Natural killer cell treated with Interleukin-12 subunit alpha and Interleukin-12 subunit beta and Interleukin-15 and Interleukin-18, amount 100 ng/mL, for 72 hours (primary cell): ENCODE measurements at regions not wholly inside any gene's neighbourhood (a gene's known extent, or its start where the extent isn't known, plus 50 kb on each side); places are given as distances from the start of the nearest gene placed in this dataset.
A peak's percentile ranks its signal among the peaks of the same experiment; 100 is the strongest.

Experiments used
- ATAC-seq, 2 donors: fragments of 150-1000 bp; cut with Tn5 transposase in 1 of 2; sonication (Bioruptor Pico), chemical (Tn5 transposase) in 1 of 2; 2 replicates each; pipeline ENCODE4 v1.10.0; 2021
- DNase-seq: peaks from one replicate; pipeline ENCODE4 v3.0.0; 2022; ENCODE audit warnings: low spot score
- H3K27ac Mint-ChIP-seq, 2 donors: 1 replicate in 1 of 2; 2 replicates in 1 of 2; pipeline ENCODE4 v1.8.0; 2022; ENCODE audit warnings: mixed read lengths in 2 of 2, mild to moderate bottlenecking in 1 of 2, moderate library complexity in 1 of 2
- H3K27me3 Mint-ChIP-seq, 2 donors: 1 replicate in 1 of 2; 2 replicates in 1 of 2; pipeline ENCODE4 v1.8.0; 2022; ENCODE audit warnings: mixed read lengths in 2 of 2
- H3K36me3 Mint-ChIP-seq: one replicate; pipeline ENCODE4 v1.8.0; 2022; ENCODE audit warnings: mixed read lengths
- H3K4me1 Mint-ChIP-seq, 2 donors: 1 replicate in 1 of 2; 2 replicates in 1 of 2; pipeline ENCODE4 v1.8.0; 2022; ENCODE audit warnings: low read depth in 2 of 2, mixed read lengths in 2 of 2, mild to moderate bottlenecking in 1 of 2
- H3K4me3 Mint-ChIP-seq: one replicate; pipeline ENCODE4 v1.8.0; 2022; ENCODE audit warnings: mixed read lengths
- H3K9me3 Mint-ChIP-seq: 2 replicates; pipeline ENCODE4 v1.8.0; 2022; ENCODE audit warnings: mixed read lengths

GRCh38 chr5:135243556-135244285 is 155.3 kb downstream of the MACROH2A1 start:
- Mint-ChIP-seq H3K4me3 (no peak overlapping the region), H3K9me3 (no peaks in the 10 kb centered on the region), H3K4me1 (no peaks in the 10 kb centered on the region), H3K36me3 (no peaks in the 10 kb centered on the region), H3K27ac (no peak overlapping the region), H3K27me3 (peaks cover 0 to 3% of the 10 kb centered on the region in 2 donors)
- ATAC-seq (no peak), DNase-seq (no peak)

GRCh38 chr5:135242866-135243555 is 156.0 kb downstream of the MACROH2A1 start:
- no peak overlapping the region for H3K27ac Mint-ChIP-seq
- ATAC-seq (no peak), DNase-seq (peak; percentile 25)
- no peaks in the 10 kb centered on the region for H3K4me1 Mint-ChIP-seq
- H3K36me3 Mint-ChIP-seq = no peaks in the 10 kb centered on the region
- no peaks in the 10 kb centered on the region for H3K9me3 Mint-ChIP-seq
- H3K4me3 Mint-ChIP-seq = no peak overlapping the region
- peaks cover 0 to 3% of the 10 kb centered on the region in 2 donors for H3K27me3 Mint-ChIP-seq

DNA sequence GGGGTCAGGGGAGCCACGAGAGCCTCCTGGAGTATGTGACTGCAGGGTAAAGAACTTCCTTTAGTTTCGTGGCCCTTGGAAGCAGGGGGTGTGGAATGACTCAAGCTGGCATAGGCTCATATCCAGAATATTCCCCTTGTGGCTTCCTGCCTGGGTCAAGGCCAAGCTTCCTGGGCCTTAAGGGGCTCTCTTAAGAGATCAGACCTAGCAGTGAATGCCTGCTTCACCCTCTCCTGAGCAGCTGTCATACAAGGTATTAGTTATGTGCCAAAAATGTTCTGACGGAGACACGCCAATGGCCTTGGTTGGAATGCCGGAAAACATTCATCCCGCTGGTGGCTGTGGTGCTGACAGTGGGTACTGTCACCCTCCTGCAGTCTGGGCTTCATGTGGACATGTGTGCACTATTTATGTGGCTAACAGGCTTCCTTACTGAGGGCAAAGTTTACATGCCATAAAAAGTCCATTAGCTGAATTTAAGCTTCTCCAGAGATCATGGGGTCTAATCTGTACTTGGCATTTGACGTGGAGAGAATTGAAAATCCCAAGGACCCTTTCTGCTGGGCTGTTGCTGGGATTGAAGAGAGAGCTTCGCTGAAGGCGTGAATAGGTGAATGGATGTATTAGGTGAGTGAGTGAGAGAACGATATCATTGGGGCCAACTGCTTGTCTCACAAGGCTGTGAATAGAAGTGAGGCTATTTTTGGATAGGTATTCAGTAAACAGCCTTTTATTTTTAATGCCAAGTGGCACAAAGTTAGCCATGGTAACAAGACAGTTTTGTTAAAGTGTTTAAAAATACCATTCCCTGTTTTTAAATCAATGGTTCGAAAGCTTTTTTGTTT is 156.8 kb downstream of the MACROH2A1 start:
- Mint-ChIP-seq H3K4me1 (no peaks in the 10 kb centered on the region), H3K4me3 (no peak overlapping the region), H3K27me3 (peaks cover 0 to 3% of the 10 kb centered on the region in 2 donors), H3K9me3 (no peaks in the 10 kb centered on the region), H3K27ac (no peak overlapping the region), H3K36me3 (no peaks in the 10 kb centered on the region)
- DNase-seq = peak; percentile 8
- no peak for ATAC-seq

- no peaks in the 10 kb centered on the region for H3K4me1 Mint-ChIP-seq
- DNase-seq (peak; percentile 44), ATAC-seq (no peak)
- H3K36me3 Mint-ChIP-seq = no peaks in the 10 kb centered on the region
- H3K27me3 Mint-ChIP-seq = peaks cover 0 to 3% of the 10 kb centered on the region in 2 donors
- no peak overlapping the region for H3K27ac Mint-ChIP-seq
- H3K4me3 Mint-ChIP-seq = no peak overlapping the region
- H3K9me3 Mint-ChIP-seq = no peaks in the 10 kb centered on the region
Observed at GRCh38 chr5:135241536-135241935, 157.5 kb downstream of the MACROH2A1 start.

DNA sequence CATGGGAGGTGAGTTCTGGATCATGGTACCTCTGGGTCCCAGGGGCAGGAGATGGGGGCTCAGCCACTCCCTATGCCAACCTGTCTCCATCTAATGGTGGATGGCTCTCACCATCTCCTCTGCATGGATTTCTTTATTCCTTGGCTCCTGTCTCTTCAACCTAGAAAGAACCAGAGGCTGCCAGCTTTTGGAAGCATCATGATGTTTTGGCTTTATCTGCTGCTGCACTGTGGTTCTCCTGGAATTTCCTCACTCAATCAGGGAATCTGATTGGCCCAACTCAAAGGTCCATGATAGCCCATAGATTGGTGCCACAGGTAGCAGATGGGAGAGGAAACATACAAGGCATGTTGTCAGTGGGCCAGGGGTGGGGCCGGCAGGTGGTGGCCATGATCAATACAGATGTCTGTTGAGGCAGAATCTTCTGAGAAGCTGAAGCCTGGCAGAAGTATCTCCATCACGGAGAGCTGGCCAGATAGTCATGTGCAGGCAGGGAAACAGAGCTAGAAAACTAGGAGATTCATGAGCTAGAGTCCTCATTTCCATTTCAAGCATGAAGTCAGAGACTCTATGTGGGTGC is 158.2 kb downstream of the MACROH2A1 start:
- peak; percentile 18 for DNase-seq
- Mint-ChIP-seq H3K9me3 (no peaks in the 10 kb centered on the region), H3K36me3 (no peaks in the 10 kb centered on the region), H3K27me3 (peaks cover 0 to 2% of the 10 kb centered on the region in 2 donors), H3K4me1 (no peaks in the 10 kb centered on the region), H3K27ac (no peak overlapping the region), H3K4me3 (no peak overlapping the region)
- ATAC-seq = no peak

DNA sequence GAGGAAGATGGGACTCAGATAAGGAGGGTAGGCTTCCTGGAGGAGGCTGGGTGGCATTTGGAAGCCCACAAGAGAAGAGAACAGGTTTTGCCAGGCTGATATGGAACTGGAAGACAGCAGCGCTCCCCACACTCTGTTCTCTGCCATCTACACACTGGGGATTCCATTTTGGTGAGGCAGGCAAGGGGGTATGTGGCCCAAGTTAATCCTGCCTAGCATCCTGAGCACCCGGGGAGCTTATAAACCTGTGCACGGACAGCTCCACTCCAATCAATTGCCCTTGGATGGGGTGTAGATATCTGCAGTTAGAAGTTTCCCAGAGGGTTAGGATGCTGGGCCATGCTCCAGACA is 158.8 kb downstream of the MACROH2A1 start:
- H3K36me3 Mint-ChIP-seq = no peaks in the 10 kb centered on the region
- no peak for ATAC-seq
- no peaks in the 10 kb centered on the region for H3K27me3 Mint-ChIP-seq
- no peaks in the 10 kb centered on the region for H3K4me1 Mint-ChIP-seq
- DNase-seq = no peak
- H3K9me3 Mint-ChIP-seq = no peaks in the 10 kb centered on the region
- no peak overlapping the region for H3K4me3 Mint-ChIP-seq
- no peak overlapping the region for H3K27ac Mint-ChIP-seq

DNA sequence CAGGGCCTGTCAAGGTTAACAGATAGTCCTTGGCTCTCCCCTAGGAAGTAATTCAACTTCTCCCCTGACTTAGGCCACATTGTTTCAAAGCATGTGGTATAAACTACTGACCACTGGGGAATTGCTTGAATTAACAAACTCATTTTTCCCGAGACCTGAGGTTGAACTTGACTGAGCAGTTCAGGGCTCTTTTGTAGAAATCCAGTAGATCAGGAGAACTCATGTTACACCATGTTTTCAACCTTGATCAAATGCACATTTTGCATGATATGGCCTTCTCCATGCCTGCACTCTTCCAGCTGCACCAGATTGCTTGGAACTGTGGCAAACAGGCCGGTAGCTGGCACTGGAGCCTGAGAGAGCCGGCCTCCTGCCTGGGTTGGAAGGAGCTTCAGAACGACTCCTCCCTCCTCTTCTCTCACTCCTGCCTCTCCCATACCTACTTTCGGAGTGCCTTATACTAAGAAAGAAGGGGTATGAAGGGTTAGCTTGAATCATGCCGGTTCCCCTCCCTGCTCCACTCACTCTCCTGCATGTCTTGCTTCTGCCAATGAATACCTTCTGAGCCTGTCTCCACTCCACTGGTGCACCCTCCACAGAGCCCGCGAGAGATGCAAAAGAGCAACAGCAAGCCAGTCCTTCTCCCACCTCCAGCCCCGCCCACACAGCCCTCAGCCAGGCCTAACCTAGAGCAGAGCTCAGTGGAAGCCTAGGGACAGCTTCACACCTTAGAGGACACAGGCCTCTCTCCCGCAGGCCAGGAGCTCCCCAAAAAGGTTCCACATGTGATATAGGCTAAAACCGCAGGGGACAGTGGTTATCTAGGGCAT is 159.4 kb downstream of the MACROH2A1 start:
- ATAC-seq (no peak), DNase-seq (peak; percentile 38)
- H3K4me1 Mint-ChIP-seq = no peaks in the 10 kb centered on the region
- no peaks in the 10 kb centered on the region for H3K27me3 Mint-ChIP-seq
- H3K27ac Mint-ChIP-seq = no peak overlapping the region
- H3K4me3 Mint-ChIP-seq = no peak overlapping the region
- H3K36me3 Mint-ChIP-seq = no peaks in the 10 kb centered on the region
- no peaks in the 10 kb centered on the region for H3K9me3 Mint-ChIP-seq

GRCh38 chr5:135238622-135239452 is 160.2 kb downstream of the MACROH2A1 start:
- H3K4me1 Mint-ChIP-seq = no peaks in the 10 kb centered on the region
- no peaks in the 10 kb centered on the region for H3K27me3 Mint-ChIP-seq
- no peak overlapping the region for H3K4me3 Mint-ChIP-seq
- no peak overlapping the region for H3K27ac Mint-ChIP-seq
- no peaks in the 10 kb centered on the region for H3K9me3 Mint-ChIP-seq
- ATAC-seq = no peak
- peak; percentile 3 for DNase-seq
- no peaks in the 10 kb centered on the region for H3K36me3 Mint-ChIP-seq

- DNase-seq (peak; percentile 18), ATAC-seq (no peak)
- Mint-ChIP-seq H3K9me3 (no peaks in the 10 kb centered on the region), H3K4me3 (no peak overlapping the region), H3K27me3 (peaks cover 0 to 3% of the 10 kb centered on the region in 2 donors), H3K27ac (no peak overlapping the region), H3K4me1 (no peaks in the 10 kb centered on the region), H3K36me3 (no peaks in the 10 kb centered on the region)
Observed at GRCh38 chr5:135237748-135238103, 161.3 kb downstream of the MACROH2A1 start.

- no peak overlapping the region for H3K4me3 Mint-ChIP-seq
- H3K4me1 Mint-ChIP-seq = no peaks in the 10 kb centered on the region
- H3K27me3 Mint-ChIP-seq = peaks cover 0 to 3% of the 10 kb centered on the region in 2 donors
- DNase-seq (peak; percentile 44), ATAC-seq (no peak)
- H3K36me3 Mint-ChIP-seq = no peaks in the 10 kb centered on the region
- no peaks in the 10 kb centered on the region for H3K9me3 Mint-ChIP-seq
- H3K27ac Mint-ChIP-seq = no peak overlapping the region
Observed at GRCh38 chr5:135236908-135237747, 161.9 kb downstream of the MACROH2A1 start.

DNA sequence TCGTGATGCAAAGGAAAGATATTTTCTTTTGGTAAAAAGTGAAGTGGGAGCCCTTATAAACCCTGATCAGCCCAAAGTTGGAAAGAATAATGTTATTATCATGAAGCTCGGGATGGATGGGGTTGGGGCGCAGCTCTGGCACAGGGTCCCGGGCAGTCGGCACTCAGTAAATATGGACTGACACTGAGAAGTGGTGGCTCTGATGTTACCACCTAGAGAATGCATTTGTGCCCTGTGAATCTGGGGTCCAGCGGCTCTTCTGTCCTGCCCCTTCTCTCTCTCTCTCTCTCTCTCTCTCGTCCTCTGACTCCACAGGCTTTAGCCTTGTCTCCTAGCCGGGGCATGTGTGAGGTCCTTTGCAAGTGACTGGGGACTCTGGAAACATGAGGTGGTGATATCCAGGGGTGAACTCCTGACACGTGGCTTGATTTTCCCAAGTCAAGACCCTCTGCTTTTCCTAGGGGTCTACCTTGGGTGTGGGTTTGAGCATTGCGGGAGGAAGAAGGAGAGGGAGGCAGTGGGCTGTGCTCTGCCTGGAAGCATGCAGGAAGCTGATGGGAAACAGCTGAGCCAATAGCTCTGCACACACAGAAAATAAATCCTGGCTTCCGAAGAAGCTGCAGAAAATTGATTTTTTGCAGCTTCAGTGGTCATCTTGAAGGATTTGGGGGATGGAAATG is 162.7 kb downstream of the MACROH2A1 start:
- no peaks in the 10 kb centered on the region for H3K36me3 Mint-ChIP-seq
- H3K27me3 Mint-ChIP-seq = peaks cover 0 to 3% of the 10 kb centered on the region in 2 donors
- H3K4me1 Mint-ChIP-seq = no peaks in the 10 kb centered on the region
- H3K4me3 Mint-ChIP-seq = no peak overlapping the region
- DNase-seq (peak; percentile 44), ATAC-seq (no peak)
- no peaks in the 10 kb centered on the region for H3K9me3 Mint-ChIP-seq
- H3K27ac Mint-ChIP-seq = no peak overlapping the region
